ENCODE measurements at regions not wholly inside any gene's neighbourhood (a gene's known extent, or its start where the extent isn't known, plus 50 kb on each side); places are given as distances from the start of the nearest gene placed in this dataset.
"Not testable (repeated sequence)": the region's sequence is repeated elsewhere in the genome, so short reads cannot be mapped to it uniquely, and the experiment has no call there.

DNA sequence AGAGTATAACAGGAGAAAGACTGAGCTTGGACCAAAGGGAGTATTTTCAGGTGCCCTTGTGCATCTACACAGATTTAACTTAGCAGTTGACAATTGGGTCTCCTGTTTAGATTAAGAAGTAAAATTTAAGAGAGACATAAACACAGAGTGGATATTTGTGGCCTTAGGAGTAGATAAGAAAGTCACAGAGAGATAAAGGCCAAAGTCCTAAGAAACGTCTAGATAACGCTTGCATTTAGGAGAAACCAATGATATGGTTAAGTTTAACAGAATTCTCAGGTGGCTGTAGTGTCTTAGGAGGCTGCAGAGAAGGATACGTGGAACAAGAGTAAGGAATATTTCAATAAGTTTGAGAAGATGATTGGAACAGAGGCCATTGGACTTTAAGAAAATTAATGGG, 155.0 kb upstream of the DAB2 start:
- no peak for DNase-seq

DNA sequence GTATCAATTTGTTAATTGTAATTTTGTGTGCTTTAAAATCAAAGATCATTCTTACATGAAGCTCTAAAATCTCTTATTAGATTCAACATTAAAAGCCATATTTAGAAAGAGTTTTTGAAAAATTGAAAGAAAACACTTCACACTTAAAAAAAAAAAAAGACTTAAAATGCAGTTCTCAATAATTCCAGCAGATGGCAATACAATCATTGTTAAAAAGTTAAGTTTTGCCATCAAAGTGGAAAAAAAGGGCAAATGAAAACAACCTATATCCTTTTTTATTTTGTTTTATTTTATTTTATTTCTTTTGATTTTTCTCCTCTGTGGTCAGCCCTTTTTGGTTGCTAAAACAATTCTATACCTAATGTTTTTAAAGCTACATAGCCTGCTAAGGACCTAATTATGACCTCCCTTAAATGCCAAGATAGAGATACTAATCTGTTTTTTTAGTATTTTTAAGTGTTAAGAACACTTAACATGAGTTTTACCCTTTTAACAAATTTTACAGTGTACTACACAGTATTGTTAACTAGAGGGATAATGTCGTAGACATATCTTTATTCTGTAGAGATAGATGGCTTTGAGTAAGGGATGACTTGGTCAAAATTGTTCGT, 154.2 kb upstream of the DAB2 start:
- DNase-seq: no peak

DNA sequence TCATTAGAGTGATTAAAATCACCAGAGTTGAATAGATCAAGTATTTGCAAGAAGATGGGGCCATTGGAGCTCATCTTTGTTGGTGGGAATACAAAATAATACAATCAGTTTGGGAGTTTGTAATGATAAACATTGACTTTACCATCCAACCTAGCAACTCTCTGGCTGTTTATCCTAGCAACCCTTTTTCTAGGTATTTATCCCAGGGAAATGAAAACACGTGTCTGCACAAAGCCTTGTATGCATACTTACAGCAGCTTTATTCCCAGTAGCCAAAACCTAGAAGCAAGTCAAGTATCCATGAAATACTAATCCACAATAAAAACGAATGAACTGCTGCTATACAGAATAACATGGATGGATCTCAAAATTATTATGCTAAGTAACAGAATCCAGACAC, 152.7 kb upstream of the DAB2 start:
- DNase-seq: no peak

DNA sequence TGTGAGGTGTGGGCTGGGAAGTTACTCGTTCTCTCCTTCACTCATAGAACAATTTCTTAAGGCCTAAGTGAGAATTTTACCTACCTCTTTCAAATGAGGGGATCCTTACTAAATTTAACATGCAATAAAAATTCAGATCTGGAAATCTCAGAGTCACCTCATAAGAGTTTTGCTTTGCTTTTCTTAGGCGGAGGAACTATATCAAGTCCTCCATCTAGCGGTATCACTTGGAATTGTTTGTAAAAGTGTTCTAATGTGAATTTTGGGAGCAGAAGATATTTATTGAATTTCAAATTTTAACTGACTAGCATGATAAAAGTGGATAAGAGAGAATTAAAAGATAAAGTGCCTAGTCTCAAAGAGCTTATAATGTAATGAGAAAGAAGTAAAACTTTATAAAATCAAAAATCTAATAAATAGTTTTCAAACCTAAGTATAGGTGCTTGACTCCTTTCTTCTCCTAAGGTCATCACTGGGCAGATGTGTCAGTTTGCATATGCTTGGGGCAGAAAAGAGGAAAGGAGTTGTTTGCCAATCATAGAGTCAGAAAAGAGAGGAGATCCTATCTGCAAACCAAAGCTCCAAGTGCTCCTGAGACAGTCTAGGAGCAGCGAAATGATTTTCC, 145.7 kb upstream of the DAB2 start:
- DNase-seq: no peak

DNA sequence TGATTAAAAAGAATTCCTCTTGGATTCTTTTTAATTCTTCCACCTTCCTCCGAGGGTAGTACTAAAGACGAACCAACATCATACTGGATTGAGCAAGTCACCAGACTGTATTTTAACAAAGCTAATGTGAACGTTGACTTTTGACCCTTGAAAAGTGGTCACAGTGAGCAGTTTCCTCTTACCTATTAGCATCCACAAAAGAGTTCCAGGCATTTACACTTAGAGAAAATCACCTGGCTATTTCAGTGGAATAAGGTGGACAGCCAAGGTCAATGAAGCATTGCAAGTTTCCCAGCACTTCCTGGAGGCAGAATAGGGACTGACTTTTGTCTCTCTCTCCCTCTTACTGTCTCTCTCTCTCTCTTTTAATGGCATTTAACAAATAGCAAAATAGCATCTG, 145.1 kb upstream of the DAB2 start:
- DNase-seq: no peak

DNA sequence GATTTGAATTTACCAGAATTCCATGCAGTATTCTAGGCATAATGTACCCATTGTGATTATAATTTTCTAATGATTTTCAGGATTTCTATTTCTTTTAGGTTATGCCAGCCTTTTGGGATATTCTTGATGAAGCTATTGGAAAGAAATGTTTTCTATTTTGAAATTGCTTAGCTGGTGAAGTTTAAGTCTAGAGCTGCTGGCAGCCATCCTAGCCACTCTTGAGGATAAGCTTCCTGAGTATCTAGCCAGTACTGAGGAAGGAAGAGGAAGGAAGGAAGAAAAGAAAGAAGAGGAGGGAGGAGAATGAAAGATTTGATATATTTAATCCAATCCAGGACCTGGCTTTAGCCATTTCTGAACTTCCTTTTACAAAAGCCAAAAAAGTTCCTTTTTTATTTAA, 142.1 kb upstream of the DAB2 start:
- DNase-seq: no peak

DNA sequence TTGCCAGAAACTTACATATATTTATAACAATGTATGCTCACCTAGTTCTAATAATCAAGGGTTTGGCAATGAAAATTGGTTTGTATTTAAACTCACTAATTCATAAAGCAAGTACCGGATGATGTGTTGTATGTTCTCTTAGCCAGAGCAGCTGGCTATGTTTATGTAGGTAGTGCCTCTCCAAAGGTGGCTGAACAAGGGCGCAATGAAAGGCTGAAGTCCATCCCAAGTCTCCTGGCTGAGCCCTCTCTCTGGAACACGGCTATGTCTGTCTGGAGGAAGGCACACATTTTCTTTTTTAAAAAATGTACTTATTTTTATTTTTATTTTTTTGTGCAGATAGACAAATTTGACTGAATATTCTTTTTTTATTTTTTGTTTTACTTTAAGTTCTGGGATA, 141.2 kb upstream of the DAB2 start:
- no peak for DNase-seq

DNA sequence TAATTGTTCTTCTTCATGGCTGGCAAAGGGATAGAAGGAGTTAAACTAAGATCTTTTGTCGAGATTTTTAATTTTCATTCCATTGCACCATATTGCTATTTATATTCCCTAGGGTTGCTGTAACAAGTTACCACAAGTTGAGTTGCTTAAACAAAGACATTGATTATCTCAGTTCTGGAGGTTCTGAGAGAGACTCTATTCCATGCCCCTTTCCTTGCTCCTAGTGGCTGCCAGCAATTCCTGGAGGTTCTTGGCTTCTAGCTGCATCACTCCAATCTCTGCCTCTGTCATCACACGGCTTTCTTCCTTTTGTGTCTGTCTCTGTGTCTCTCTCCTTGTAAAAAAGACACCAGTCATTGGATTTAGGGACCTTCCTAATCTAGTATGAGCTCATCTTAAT, 136.6 kb upstream of the DAB2 start:
- no peak for DNase-seq

DNA sequence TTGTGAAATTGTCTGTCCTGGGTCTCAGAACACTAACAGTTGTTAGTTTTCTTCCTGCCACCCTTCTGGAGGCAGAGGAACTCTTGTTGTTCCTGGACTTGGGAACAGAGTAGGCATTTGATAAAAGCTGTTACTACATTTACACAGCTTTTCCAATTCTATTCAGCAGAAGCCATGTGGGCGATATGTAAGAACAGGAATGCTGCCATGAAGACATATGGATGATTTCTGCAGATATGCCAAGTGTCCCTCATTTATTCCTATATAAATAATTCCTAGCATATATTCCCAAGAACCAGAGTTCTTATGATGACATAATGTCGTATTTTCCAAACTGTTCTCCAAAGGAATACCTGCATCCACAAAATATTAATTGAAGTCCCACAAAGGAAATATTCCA, 135.9 kb upstream of the DAB2 start:
- DNase-seq: no peak

DNA sequence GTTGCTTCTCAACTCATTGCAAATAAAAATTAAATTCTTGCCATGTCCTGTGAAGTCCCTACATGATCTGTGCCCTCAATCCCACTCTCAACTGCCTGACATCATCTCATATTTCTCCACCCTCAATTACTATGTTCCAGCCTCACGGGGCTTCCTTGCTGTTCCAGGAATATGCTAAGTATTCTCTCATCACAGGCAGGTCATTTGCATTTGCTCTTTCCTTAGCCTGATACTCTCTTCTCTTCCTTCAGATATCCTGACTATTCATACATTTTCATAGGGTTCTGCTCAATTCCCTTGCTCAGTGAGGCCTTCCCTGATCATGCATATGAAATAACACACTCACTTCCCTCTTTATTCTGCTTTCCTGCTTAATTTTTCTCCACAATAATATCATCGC, 135.1 kb upstream of the DAB2 start:
- no peak for DNase-seq

DNA sequence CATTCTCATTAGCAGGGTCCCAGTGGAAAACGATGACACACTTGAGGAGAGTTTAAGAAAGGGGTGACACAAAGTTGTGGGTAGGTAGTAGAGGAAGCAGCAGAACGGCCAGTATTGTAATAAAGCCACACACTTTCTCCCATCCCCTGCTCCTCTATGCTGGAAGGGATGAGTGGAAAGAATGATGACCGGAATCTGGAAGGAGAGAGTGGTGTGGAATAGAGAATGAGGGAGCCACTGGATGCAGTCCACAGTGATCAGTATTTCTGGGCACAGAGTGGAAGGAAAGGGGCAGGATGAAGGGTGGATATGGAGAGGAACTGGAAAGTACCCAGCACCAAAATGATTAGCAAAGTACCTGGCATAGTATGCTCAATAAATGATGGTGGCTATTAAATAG, 133.8 kb upstream of the DAB2 start:
- DNase-seq: no peak

DNA sequence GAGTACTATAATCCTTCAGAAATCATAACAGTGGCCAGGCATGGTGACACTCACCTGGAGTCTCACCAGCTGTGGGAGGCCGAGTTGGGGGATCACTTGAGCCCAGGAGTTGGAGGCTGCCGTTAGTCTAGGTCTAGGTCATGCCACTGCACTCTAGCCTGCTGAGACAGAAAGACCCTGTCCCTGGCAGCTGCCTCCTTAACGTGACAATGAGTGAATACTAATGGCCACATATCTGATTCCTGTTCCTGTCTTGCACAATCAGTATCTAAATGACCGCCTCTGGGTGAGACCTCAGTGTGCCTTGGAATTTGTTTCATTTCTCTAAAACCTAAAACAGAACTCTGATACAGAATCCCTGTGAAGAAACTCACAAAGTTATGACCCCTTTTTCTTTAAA, 131.0 kb upstream of the DAB2 start:
- DNase-seq: no peak

DNA sequence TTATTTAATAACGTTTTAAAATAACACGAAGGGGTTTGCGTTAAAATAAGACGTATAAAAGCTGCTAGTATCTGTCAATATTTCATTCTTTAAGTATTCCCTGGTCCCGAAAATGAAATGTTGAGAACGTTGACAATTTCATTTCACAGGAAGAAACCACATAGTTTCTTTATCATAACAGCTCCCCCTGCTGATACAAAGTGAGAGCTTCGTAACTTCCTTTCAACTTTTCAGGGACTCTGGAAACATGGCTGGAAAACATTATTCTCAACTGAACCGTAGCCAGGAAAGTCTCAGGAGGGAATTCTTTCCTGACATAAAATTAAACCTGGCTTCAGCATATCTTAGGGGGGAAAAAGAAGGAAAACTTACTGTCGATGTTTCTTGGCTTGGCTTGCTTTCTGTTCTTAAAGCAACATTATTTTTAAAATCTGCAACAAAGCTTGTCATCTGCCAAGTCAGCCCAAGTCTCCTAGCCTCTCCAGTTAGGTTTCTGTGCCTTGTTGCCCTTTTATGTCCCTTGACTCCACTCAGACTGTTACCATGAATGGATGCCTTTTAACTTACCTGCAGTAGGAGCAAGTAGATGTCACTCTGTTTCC, 122.9 kb upstream of the DAB2 start:
- no peak for DNase-seq

DNA sequence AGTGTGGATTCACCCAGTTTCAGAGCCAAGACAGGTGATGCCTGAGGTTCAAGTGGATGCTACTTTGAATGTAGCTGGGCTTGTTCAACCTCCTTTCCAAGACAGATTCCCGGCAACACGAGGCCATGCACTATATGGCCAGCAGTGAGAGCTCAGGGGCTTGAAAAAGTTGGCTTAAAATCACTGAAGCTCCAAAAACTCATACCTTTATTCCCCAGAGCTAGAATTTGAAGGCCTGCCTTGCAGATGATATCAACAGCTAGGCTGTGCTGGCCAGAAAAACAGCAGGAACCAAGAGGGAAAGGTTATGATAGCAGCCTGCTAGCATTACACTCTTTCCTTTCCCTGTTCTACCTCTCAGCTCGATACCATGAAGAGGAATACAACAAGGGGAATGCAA, 120.2 kb upstream of the DAB2 start:
- no peak for DNase-seq

DNA sequence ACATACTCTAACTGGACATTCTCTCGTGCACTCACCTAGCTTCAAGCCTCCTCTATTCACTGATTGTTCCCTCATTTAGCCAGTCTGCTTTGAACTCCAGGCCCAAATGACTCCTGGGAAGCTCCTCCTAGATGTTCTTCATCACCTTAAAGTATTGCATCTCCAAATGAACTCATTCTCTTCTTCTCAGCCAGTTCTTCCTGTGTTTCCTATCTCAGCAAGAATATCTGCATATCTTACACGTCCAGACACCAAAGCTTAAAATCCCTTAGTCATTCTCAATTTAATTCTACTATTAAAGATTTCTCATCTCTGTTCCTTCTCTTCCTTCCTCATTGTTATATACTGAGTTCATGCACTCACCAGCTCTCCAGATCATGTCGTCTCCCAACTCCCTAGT, 118.6 kb upstream of the DAB2 start:
- DNase-seq: no peak

DNA sequence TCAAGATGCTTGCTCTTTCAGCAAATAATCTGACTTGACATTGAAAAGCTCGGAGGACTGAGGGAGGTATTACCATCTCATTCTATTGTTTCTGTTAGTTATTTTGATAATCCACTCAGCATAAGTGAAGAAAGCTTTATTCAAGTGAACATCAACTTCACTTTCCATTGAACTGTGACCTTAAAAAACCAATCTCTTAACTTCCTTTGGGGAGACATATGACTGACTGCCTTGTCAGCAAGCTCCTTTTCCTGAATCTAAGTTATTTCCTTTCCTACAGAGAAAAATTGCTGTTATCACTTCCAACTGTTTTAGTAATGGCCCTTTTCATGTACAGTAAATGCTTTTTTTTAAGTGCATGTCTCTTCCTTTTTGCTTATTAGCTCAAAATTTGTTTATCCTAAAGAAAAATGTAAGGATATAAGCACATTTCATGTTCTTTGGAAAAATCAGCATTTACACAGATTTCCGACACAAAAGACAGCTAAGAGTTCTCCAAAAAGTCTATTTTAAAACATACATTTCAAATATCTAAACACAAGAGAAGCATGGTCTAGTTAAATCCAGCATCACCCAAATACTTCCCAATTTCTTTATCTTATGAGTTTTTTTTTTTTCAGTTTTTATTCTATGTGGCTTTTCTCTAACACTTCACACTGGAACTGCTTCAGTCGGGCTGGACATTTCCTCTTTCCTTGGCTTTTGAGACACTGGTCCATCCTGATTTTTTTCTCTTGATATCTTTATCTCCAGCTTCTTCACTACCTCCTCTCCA, 117.9 kb upstream of the DAB2 start:
- no peak for DNase-seq

DNA sequence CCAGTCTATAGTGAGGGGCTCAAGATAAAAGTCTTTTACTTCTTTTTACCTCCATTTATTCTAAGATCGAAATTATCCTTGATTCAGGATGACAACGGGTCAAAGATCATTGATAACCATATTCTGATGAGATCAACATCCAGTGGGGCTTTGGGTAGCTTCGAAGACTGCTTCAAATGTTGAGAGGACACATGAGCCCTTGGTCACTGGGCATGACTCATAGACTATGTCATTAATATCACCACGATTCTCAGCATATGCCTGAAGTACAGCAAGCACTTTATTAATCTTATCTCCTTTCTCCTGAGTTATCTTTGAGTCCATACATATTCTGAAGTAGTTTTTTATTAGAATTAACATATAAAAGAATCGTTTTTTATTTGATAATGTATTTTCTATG, 117.1 kb upstream of the DAB2 start:
- DNase-seq: no peak

DNA sequence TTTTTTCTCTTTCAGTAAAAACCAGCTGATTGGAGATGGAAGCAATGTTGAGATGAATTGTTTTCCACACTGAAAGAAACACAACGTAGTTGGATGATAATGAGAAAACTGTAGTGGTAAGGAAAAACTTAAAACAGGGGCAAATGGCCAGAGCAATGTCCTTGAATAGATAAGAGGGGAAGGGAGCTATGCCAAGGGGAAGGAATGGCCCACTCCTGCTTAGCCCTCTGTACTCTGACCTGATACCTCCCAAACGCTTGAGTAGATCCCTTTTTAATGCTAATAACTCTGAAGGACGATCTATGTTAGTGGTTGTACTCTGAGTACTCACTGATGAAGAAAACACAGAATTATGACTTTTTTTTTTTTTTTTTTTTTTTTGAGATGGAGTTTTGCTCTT, 114.7 kb upstream of the DAB2 start:
- no peak for DNase-seq

DNA sequence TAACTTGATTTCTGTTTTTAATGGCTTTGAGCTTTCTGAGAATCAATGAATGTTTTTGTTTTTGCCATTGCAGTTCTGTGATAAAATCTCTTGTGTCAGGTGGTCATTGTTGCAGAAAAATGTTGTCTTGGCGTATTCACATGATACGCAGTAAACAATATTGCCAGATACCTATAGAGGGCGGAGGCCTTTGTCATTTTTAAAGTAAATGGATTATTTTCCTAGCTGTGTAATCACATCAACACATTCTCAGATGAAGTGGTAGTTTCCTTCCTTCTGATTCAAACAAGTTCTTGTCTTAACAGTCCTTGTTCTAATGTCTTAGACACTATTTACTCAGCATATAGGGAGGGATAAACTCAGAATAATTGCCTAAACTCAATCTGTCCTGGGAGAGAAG, 109.9 kb upstream of the DAB2 start:
- DNase-seq: no peak

DNA sequence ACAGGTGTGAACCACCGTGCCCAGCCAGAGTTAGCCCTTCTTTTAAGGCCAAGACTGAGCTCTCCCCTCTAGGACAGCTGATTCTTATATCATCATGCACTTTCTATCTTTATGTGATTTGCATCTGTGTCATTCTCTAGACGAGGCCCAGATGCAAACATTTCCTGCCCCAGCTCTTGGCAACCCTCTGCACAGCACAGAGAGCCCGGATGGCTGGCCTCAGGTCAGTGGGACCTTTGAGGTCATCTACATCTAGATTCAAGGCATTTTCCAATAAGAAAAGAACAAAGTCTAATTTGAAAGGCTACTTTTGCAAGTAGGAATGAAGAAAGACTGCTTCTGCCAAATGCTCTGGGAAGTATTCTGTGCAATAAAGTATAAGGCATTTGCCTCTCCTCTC, 109.0 kb upstream of the DAB2 start:
- DNase-seq: no peak

DNA sequence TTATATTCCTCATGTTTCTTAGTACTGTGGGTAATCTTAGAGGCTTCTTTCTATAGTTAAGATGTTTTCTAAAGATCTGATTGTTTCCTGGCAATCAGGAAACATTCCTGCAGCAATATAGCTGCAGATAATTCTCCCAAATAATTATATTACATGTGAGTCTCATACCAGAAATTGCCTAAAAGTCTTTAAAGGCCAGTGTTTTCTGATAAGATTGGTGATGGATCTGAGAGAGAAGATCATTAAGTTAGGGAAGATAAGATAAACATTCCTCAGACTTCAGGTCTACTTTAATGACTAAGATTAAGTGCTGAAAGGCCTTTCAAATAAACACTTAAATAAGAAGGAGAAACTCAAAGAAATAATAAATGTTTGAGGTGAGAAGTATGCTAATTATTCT, 107.7 kb upstream of the DAB2 start:
- no peak for DNase-seq

DNA sequence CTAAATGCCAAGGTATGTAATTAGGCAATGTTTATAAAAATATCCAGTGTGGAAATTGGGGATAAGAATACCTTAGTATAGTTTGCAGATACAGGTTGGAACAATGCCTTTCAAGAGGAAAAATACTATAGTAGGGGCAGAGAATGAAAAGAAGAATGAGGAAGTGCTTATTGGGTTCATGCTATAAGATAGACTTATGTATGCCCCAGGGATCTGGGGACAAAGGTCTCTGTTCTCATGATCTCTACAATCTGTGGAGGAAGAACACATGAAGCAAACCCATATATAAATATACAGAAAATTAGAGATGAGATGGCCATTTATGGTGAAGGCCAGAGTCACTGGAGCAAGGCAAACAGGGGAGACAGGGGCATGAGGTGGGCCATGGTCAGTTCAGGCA, 106.5 kb upstream of the DAB2 start:
- no peak for DNase-seq

DNA sequence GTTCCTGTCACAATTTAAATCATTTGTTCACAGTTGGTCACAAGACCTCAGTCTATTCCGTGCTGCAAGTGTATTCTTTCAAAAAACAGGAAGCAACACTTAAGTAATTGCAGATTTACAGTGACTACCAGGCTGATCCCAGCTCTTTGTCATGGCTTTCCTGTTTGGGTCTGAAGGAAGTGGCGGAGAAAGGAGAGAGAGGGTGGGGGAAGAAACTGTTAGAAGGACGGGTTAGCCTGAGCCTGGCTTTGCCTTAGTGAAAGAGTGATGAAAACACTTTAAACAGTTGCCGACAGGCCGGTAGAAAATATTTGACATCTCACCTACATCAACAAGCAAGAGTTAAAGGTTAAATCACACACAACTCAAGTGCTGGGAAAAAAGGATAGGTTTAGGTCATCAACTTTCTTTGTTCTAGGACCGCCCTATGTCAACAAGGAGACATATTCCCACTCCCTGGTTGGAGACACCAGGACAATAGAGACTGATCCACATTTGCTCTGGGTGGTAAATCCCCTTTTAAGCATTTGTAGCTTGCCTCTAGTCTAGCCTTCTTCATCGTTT, 102.2 kb upstream of the DAB2 start:
- no peak for DNase-seq

DNA sequence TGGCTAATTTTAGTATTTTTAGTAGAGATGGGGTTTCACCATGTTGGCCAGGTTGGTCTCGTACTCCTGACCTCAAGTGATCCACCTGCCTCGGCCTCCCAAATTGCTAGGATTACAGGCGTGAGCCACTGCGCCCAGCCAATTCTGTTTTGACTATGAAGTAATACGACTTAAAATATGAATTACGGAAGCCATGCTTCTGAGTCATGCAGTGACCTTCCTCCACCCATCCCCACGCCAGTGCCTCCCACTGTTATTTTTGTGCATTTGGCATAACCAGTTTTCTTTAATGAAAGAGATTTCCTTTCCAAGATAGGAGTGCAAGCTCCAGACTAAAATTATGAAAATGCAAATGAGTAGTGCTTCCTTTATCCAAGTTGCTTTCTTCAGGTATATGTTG, 101.0 kb upstream of the DAB2 start:
- DNase-seq: not testable (repeated sequence)
